HG02798 (cell line): ENCODE measurements at regions not wholly inside any gene's neighbourhood (a gene's known extent, or its start where the extent isn't known, plus 50 kb on each side); places are given as distances from the start of the nearest gene placed in this dataset.
"Not testable (repeated sequence)": the region's sequence is repeated elsewhere in the genome, so short reads cannot be mapped to it uniquely, and the experiment has no call there.

Experiments
- ATAC-seq: cut with Tn5 transposase; IDR thresholded peaks from one replicate; pipeline ENCODE4 v1.9.1; 2021; ENCODE audit warnings: mild to moderate bottlenecking; ENCODE audit not compliant: unreplicated experiment, poor library complexity

DNA sequence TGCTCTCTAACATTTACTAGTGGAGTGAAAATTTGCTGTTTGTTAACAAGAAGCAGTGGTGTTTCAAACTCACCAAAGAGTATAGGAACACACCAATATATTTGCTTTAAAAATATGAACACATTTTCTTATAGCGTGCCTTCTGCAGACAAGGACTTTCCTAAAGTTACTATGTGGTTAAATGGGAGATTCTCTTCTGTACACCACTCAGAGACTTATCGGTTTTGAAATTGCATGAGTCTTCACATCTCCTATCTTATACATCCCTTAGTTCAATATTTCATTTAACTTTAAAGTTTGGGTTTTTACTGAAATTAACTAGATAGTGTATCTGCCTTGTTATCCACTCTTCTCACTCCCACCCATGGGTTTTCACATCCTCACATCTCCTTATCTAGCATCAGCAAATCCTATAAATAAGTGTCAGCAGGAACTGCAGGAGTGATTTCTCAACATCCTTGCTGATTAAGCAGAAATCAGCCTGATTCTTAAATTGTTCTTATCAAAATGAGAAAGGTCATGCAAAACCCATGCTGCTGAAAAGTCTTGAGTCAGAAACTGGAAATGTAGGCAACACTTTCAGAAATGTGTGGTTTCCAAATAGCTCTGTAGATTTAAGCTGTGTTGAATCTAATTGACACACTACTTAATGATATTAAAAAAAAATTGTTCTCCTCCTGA lies 1075.6 kb upstream of the GJE1 start:
- no peak for ATAC-seq

DNA sequence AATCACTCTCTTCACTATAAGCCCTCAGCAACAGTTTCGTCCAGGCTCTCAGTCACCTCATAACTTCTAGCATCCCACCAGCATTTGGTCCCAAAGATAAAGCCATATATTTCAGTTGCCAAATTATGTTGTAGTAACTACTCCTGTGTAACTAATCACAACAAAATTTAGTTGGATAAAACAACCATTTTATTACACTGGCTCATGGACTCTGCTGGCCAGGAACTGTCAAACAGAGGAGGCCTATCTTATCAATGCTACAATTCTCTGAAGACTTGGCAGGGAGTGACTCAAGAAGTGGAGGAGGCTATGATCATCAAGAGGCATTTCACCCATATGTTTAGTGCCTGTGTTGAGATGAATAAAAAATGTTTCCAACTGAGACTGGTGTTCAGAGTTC lies 1082.3 kb upstream of the GJE1 start:
- ATAC-seq, result no peak

DNA sequence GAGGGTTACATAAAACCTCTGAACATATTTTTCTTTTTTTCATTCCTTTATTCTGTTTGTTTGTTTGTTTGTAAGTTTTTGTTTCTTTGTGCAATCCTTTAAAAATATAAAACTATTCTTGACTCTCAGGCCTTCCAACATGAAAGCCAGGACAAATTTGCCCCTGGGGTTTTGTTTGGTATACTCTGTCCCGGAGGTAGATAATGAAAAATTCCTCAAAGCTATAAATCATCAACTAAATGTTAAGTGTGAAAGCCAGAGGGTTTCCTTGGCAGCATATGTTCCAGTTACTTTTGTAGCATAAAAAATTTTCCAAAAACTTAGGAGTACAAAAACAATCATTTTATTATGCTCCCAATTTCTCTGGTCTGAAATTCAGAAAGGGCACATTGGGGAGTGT lies 1084.3 kb upstream of the GJE1 start:
- ATAC-seq, result no peak

DNA sequence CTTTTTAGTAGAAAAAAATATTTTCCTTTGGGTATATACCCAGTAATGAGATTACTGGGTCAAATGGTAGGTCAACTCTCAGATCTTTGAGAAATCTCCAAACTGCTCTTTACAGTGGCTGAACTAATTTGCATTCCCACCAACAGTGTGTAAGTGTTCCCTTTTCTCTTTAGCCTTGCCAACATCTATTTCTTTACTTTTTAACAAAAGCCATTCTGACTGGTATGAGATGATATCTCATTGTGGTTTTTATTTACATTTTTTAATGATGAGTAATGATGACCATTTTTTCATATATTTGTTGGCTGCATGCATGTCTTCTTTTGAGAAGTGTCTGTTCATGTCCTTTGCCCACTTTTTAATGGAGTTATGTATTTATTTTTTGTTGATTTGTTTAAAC lies 1086.2 kb upstream of the GJE1 start:
- not testable (repeated sequence) for ATAC-seq

DNA sequence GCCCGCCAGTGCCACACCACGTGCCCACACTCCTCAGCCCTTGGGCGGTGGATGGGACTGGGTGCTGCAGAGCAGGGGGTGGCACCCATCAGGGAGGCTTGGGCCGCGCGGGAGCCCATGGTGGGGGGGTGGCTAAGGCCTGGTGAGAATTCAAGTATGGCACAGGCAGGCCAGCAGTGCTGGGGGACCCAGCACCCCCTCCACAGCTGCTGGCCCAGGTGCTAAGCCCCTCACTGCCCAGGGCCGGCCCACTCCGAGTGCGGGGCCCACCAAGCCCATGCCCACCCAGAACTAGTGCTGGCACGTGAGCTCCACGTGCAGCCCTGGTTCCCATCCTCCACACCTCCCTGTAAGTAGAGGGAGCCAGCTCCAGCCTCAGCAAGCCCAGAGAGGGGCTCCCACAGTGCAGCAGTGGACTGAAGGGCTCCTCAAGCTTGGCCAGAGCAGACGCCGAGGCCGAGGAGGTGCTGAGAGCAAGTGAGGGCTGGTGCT lies 1091.1 kb upstream of the GJE1 start:
- no peak for ATAC-seq

DNA sequence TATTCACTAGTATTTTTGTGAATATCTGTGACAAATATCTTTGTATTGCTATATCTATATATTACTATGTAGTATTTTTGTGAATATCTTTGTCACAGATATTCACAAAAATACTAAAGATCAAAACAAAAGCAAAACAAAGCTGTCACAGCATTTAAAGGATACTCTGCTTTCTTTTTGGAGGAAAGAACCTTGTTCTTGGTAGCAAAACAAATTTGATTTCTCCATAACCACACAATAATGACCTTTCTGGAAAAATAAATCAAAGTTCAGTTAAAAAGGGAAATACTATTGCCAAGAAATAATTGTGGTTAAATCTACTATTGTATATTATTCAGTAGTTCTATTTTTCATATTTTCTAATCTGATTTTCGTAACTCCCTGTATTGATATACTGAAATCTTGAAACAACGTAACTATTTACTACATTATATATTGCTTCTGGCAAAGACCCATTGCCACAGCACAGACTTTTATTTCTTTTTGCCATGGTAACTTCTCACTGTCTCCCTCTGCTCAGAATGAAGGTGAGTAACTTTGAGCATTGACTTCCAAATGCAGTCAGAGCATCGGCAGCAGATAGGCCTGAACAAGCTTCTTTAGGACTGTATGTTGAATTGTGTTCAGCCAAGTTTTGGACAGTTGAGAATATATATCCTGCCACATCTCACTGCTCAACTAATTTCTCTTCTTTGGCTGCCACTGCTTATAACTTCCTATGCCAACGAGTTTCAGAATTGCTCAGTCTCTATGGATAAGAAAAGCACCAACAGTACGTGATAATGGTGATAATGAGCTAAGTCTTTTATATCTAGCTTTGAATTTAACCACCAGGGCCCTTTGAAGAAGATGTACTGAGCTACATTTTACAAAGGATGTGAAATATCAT lies 1097.2 kb upstream of the GJE1 start:
- no peak for ATAC-seq

DNA sequence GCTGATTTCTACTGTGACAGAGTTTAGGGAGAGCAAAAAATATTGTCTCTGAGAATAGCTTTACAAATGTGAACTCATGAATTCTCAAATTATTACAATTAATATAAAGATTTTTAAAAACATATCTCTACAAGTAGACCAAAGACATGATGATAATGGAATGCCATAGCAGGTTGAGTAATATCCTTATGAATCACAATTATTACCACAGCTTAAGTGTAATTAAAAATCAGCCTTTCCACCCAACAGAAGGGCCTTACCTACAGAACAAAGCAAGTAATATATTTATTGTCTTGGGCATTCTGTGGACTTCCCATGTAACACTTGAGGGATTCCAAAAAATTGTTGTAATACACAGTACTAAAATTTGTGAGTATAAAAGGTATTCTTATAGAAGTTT lies 1099.6 kb upstream of the GJE1 start:
- no peak for ATAC-seq

DNA sequence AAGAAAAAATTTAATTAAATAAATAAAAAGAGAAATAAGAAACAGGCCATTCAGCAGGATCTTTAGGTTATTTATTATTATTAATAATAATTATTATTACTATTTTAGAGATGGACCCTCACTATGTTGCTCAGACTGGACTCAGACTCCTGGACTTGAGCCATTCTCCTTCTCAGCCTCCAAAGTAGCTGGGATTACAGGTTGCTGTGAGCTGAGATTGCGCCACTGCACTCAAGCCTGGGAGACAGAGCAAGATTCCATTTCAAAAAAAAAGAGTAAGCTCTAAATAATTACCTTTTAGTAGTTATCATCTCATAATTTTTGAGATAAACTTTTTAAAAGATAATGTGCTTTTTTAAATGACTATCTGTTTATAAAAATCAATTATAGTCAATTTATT lies 1102.8 kb upstream of the GJE1 start:
- ATAC-seq, result no peak

DNA sequence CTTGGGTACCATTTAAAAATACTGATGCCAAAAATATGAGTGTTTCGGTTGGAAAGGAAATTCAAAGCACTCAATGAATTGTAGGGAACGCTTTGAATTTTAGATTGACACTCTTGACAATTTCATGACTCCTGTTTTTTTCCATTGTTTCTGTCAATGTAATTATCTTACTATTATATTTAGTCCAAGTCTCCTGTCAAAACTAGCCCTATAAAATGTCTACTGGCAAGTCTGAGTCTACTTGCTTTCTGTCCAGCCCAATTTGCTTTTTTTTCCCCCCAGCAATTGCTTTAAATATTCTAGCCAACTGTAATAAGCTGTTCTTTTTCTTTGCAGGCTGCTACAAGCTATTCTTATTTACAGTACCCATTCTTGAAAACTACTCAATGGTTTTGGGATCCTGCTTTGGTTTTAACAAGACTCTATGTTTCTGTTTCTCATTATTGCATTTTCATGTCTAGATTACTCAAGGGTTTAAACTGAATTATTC lies 1103.9 kb upstream of the GJE1 start:
- no peak for ATAC-seq

DNA sequence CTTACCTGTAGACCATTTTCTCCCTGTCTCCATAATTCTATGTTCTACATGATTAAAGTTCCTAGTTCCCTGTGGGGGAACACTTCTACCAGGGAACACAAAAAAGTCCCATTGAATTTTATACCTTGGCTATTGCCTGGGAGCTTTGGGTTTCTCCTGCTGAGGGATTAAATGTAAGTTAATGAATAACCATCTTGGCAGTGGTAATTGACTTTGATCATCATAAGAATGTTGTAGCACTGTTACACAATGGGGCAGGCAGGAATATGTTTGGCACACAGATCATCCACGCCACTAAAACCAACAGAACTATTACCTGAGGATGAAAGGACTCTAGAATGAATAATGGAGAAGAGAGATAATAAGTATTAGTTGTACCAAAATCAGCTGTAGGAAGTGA lies 1106.2 kb upstream of the GJE1 start:
- ATAC-seq, result no peak

DNA sequence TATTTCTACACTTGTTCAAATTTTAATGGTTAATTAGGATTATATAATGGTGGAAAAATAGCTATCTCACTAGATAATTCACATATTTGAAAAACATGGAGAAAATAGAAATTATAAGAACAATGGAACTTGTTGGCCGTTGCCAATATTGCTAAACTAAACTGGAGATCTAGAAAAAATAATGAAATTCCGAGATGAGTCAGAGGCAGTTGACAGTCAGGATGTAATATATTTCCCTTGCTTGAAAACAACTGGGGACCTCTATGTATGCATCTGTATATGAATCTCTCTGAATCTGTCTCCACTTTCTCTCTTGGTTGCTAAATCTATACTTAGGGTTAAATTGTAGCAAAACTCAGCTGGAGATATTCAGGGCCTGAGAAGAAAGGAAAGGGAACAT lies 1108.2 kb upstream of the GJE1 start:
- no peak for ATAC-seq

DNA sequence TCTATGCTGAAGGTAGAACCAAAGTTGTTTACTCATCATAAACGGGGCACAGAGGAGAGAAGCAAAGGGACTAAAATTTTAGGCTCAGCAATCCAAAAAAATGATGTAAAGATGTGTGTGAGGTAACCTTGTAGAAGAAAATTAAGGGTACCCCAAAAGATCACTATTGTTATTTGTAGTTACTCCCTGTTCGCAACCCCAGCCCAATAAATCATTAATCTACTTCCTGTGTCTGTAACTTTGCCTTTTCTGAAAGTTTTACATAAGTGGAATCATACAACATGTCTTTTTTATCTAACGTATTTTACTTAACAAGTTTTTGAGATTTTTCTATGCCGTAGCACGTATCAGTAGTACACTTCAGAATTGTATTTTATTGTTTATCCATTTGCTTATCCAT lies 1114.8 kb upstream of the GJE1 start:
- no peak for ATAC-seq

DNA sequence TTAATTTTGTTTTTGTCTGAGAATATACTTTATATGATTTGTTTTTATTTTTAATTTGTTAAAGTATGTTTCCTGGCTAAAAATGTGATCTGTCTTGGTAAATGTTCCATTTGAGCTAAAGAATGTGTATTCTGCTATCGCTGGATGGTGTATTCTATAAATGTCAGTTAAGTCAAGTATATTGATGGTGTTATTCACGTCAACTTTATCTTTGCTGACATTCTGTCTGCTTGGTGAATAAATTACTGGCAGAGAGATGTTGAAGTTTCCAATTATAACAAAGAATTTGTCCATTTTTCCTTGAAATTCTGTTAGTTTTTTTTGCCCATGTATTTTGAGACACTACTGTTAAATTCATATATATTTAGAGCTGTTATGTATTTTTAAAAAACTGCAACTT lies 1131.8 kb upstream of the GJE1 start:
- ATAC-seq, result no peak

DNA sequence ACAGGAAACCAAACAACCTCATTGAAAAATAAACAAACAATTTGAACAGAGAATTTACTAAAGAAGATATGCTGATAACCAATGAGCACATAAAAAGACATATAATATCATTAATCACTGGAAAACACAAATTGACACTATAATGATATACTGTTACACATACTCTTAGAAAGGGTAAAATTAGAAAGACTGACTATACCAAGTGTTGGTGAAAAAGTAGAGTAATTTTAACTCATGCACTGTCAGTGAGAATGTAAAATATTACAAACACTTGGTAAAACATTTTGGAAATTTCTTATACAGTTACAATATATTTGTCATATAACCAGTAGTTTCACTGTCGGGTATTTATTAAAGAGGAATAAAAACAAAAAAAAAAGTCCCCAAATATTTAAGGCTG lies 1139.2 kb upstream of the GJE1 start:
- ATAC-seq, result no peak

DNA sequence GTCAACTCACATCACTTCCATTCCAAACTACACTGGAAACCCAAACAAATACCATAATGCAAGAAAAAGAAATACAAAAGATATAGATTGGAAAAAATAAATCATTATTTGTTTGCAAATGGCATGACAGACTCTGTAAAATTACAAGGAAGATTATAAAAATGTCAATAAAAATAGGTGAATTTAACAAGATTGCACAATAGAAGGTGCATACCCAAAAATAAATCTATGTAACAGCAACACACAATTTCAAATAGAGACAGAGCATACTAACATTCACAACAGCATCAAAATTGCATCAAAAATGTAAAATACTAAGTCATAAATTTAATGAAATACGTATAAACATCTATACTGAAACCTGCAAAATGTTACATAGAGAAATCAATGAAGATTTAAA lies 1140.0 kb upstream of the GJE1 start:
- no peak for ATAC-seq

DNA sequence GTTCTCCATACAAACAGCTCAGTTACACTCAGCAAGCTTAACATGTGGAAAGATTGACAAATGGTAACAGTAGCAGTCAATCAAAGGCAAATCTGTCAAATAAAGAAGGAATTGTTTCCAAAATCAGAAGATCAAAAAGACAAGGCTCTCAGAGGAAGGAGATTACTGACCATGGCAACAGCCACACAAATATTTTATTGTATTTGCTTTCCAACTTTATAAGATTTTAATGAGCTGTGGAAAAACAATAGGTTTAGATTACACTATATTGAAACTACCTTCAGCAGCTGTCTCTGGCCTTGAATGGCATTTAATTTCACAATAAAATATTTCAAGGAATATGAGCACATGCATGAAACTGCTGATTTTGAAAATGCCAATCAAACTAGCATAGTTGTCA lies 1143.9 kb upstream of the GJE1 start:
- ATAC-seq, result no peak

DNA sequence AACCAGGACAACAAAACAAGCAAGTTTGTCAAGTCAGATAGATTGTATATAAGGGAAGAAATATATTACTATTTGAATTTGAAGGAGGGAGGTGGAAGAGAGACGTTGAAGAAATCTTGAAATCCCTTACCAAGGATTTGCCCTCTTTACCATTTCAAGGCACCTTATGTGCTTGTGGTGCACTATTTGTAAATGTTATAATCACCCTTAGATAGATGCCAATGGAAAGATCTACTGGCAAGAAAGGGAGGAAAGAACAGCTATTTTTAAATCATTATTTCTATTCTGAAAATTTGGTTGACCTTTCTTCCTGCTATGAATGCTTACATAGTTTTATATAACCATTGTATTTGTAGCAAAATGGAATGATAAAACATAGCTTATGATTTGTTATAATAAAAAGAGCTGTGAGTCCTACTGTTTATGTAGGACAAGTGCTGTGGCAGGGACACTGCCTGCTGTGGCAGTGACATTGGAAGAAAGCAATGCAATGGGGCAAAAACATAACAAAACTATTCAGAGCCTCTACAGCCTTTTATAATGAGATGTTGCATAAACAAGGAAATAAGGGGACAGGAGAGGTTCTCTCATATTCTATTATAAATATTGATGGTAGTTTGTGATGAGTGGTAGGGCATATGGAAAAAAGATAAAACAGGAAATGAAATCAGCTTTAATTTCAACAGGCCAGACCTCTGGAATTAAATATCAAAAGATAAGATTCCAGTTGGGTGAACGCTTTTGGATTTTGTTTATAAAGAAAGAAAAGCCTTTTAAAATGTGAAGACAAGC lies 1145.2 kb upstream of the GJE1 start:
- ATAC-seq, result no peak

DNA sequence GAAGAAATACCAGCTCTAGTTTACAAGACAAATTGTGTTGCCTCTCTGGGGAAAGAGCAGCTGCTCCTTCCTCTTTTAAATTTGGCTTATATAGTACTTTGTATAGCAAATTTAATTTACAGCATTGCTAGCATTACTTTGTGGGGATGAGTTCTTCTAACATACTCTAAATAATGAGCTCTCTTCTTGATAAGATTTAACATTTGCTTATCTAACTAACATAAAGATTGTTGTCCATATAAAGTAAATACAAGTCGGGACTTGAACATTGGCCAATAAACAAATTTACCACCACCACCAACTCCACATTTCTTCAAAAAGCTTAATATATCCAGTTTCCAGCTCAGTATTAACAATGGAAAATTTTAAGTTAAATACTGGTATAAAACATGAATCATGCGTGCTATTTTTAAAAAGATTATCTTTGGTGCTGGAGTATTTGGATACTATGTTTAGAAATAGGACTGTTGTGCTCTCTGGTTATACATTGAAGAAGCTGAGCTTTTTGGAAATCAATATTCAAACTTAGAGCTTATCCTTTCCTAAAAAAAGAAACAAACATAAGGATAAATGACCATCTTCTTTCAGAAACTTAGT lies 1146.9 kb upstream of the GJE1 start:
- ATAC-seq, result no peak

DNA sequence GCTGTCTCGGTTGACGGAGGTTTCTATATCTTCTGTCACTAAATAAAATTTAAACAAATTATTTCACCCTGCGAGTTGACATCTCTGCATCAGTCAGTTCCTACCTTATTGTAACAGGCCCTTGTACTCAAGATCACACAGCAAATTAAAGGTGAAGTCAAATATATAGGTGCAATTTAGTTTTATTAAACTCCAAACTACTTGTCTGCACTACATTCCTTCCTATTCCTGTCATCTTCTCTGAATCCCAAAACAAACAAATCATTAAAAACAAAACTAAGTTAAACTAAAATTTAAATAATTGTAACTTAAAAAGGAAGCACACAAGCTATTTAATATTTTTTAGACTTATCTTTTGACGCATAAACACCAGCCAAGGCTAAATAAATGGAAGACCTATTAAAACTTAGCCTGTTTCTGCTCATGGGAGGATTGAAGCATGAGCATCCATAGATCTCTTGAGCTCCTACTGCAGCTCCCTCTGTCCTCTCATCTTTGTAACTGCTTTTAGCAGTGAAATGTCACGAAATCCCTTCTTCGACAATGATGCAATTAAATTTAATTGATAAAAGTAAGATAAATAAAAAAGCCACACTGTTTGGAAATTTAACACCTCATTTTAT lies 1152.3 kb upstream of the GJE1 start:
- no peak for ATAC-seq

DNA sequence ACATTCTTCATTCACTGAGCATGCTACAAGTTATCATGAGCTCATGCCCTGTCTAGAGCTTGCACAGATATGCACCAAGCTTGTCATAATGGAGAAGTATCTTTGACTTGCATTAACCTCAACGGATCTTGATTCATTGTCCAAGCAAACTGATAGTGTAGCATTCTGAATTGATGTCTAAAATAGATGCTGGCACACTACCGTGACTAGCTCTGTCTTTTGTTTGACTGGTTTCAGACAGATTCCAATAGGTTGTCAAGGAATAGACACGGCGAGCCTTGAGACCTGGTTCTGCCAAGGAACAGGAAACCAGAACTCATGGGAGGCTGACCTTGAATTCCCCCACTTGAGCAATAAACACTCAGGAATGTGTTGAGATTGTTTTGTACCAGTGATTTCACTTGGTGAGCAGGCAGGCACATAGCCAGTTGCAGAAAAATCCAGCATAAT lies 1153.1 kb upstream of the GJE1 start:
- no peak for ATAC-seq
